Panc1 (cell line): ENCODE measurements at regions not wholly inside any gene's neighbourhood (a gene's known extent, or its start where the extent isn't known, plus 50 kb on each side); places are given as distances from the start of the nearest gene placed in this dataset.

Source experiments
- ATAC-seq: fragments of 200-7000 bp; cut with Tn5 transposase; 2 replicates; pipeline ENCODE4 v1.9.1; 2020; ENCODE audit warnings: mild to moderate bottlenecking, moderate library complexity
- BruUV-seq: library from RNA; stranded (reverse); fragments of 400-500 nt; replicated peaks from 2 replicates; lab custom pipeline; 2021; lab: Mats Ljungman, UMichigan
- CTCF ChIA-PET: fragments of 300-600 bp; sonication (Branson Sonifier 250); formaldehyde crosslinking; loops from one replicate; lab custom pipeline; 2022; ENCODE audit warnings: antibody characterized with exemption; lab: Charles Lee
- POLR2A ChIA-PET: fragments of 300-600 bp; sonication (Branson Sonifier 250); formaldehyde crosslinking; loops from one replicate; lab custom pipeline; 2022; ENCODE audit warnings: antibody characterized with exemption; lab: Charles Lee
- DNase-seq: peaks from one replicate; pipeline ENCODE4 v3.0.0-alpha.2; 2010; ENCODE audit warnings: low read depth, low spot score
- H3K27ac ChIP-seq: 2 replicates; pipeline ENCODE4 v1.5.1; 2011; ENCODE audit warnings: mild to moderate bottlenecking, low read length, inconsistent platforms
- H3K27me3 ChIP-seq: fragments of 200-500 bp; sonication (Bioruptor generic); 2 replicates; pipeline ENCODE4 v1.6.0; 2014; ENCODE audit warnings: low read length, inconsistent platforms; ENCODE audit not compliant: control insufficient read depth, insufficient read depth
- H3K36me3 ChIP-seq: fragments of 200-500 bp; sonication (Bioruptor generic); 2 replicates; pipeline ENCODE4 v1.5.1; 2014; ENCODE audit warnings: inconsistent platforms, mild to moderate bottlenecking, low read length, moderate library complexity; ENCODE audit not compliant: control insufficient read depth, insufficient read depth
- H3K4me1 ChIP-seq: 2 replicates; pipeline ENCODE4 v1.5.1; 2011; ENCODE audit warnings: inconsistent platforms, mild to moderate bottlenecking, low read length, moderate library complexity; ENCODE audit not compliant: control insufficient read depth, insufficient read depth
- H3K4me3 ChIP-seq, 2 experiments: 2 replicates each; pipeline ENCODE4 v1.5.1; 2011 to 2012; ENCODE audit warnings: low read depth in 2 of 2, low read length in 2 of 2, mild to moderate bottlenecking in 2 of 2, inconsistent platforms in 1 of 2, moderate library complexity in 1 of 2
- H3K9me3 ChIP-seq: fragments of 200-500 bp; sonication (Bioruptor generic); 2 replicates; pipeline ENCODE4 v1.5.1; 2014; ENCODE audit warnings: low read depth, mild to moderate bottlenecking, inconsistent platforms, low read length, moderate library complexity; ENCODE audit not compliant: control insufficient read depth, insufficient read depth
- POLR2AphosphoS5 ChIP-seq: IDR thresholded peaks from 2 replicates; pipeline ENCODE4 v1.6.1; 2012; ENCODE audit warnings: mild to moderate bottlenecking, low read depth, low read length, moderate library complexity
- SIN3A ChIP-seq: IDR thresholded peaks from 2 replicates; pipeline ENCODE4 v1.6.1; 2012; ENCODE audit warnings: low read depth, mild to moderate bottlenecking, low read length, moderate library complexity, borderline replicate concordance; ENCODE audit not compliant: insufficient read depth
- TCF7L2 ChIP-seq: IDR thresholded peaks from 2 replicates; pipeline ENCODE4 v1.6.1; 2011; ENCODE audit warnings: mild to moderate bottlenecking, low read depth, low read length, inconsistent platforms
- in situ Hi-C: cut with HindIII; loops from 2 replicates; pipeline ENCODE4 v1.10.0; 2016; ENCODE audit warnings: low sequenced_read_pairs, low pct_unique_long_range_greater_than_20kb
- intact Hi-C: fragments of 100-400 bp; cut with micrococcal nuclease; formaldehyde crosslinking; loops from one replicate; pipeline ENCODE4 v1.10.0; 2022; ENCODE audit not compliant: unreplicated experiment
- TF ChIP-seq, protein P1 (sequence below): fragments of 450-650 bp; IDR thresholded peaks from 2 replicates; pipeline ENCODE4 v1.5.1; 2017; ENCODE audit warnings: mild to moderate bottlenecking
- TF ChIP-seq, protein P2 (sequence below), 2 experiments: IDR thresholded peaks; 2 replicates each; pipeline ENCODE4 v1.6.1; 2011 to 2012; ENCODE audit warnings: low read depth in 2 of 2, control low read depth in 1 of 2, low read length in 1 of 2, mild to moderate bottlenecking in 1 of 2, moderate library complexity in 1 of 2; ENCODE audit not compliant: insufficient read depth in 1 of 2

DNA sequence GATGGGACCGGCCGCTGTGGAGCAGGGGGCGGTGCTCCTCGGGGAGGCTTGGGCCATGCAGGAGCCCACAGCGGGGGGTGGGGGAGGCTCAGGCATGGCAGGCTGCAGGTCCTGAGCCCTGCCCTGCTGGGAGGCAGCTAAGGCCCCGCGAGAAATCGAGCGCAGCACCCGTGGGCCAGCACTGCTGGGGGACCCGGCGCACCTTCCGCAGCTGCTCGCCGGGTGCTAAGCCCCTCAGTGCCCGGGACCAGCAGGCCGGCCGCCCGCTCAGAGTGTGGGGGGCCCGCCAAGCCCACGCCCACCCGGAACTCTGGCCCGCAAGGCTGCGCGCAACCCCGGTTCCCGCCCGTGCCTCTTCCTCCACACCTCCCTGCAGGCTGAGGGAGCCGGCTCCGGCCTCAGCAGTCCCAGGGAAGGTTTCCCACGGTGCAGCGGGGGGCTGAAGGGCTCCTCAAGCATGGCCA is 131.5 kb downstream of the SNX18 start:
- ChIA-PET CTCF (no interaction called here), POLR2A (no interaction called here)
- no peaks in the 10 kb centered on the region; the same call in 1 of the 2 replicates for H3K4me1 ChIP-seq
- H3K27ac ChIP-seq = no peak overlapping the region
- ATAC-seq (no peak), DNase-seq (no peak)
- TF ChIP-seq TCF7L2 = no peak
- no peak for TF ChIP-seq SIN3A
- TF ChIP-seq POLR2AphosphoS5 = no peak
- TF ChIP-seq, protein P1, sequence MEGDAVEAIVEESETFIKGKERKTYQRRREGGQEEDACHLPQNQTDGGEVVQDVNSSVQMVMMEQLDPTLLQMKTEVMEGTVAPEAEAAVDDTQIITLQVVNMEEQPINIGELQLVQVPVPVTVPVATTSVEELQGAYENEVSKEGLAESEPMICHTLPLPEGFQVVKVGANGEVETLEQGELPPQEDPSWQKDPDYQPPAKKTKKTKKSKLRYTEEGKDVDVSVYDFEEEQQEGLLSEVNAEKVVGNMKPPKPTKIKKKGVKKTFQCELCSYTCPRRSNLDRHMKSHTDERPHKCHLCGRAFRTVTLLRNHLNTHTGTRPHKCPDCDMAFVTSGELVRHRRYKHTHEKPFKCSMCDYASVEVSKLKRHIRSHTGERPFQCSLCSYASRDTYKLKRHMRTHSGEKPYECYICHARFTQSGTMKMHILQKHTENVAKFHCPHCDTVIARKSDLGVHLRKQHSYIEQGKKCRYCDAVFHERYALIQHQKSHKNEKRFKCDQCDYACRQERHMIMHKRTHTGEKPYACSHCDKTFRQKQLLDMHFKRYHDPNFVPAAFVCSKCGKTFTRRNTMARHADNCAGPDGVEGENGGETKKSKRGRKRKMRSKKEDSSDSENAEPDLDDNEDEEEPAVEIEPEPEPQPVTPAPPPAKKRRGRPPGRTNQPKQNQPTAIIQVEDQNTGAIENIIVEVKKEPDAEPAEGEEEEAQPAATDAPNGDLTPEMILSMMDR = no peak
- TF ChIP-seq, protein P2, sequence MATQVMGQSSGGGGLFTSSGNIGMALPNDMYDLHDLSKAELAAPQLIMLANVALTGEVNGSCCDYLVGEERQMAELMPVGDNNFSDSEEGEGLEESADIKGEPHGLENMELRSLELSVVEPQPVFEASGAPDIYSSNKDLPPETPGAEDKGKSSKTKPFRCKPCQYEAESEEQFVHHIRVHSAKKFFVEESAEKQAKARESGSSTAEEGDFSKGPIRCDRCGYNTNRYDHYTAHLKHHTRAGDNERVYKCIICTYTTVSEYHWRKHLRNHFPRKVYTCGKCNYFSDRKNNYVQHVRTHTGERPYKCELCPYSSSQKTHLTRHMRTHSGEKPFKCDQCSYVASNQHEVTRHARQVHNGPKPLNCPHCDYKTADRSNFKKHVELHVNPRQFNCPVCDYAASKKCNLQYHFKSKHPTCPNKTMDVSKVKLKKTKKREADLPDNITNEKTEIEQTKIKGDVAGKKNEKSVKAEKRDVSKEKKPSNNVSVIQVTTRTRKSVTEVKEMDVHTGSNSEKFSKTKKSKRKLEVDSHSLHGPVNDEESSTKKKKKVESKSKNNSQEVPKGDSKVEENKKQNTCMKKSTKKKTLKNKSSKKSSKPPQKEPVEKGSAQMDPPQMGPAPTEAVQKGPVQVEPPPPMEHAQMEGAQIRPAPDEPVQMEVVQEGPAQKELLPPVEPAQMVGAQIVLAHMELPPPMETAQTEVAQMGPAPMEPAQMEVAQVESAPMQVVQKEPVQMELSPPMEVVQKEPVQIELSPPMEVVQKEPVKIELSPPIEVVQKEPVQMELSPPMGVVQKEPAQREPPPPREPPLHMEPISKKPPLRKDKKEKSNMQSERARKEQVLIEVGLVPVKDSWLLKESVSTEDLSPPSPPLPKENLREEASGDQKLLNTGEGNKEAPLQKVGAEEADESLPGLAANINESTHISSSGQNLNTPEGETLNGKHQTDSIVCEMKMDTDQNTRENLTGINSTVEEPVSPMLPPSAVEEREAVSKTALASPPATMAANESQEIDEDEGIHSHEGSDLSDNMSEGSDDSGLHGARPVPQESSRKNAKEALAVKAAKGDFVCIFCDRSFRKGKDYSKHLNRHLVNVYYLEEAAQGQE (IDR thresholded peaks at IDR 0.05; ENCODE audit: insufficient read depth in 1 of 2, low read depth in 2 of 2, low read length in 1 of 2) = no peak
- BruUV-seq = no TSS peak
- H3K36me3 ChIP-seq = no peaks in the 10 kb centered on the region
- H3K9me3 ChIP-seq = no peaks in the 10 kb centered on the region
- intact Hi-C loops = no loop called here
- no peaks in the 10 kb centered on the region for H3K27me3 ChIP-seq
- in situ Hi-C loops = no loop called here
- no peak overlapping the region for H3K4me3 ChIP-seq

DNA sequence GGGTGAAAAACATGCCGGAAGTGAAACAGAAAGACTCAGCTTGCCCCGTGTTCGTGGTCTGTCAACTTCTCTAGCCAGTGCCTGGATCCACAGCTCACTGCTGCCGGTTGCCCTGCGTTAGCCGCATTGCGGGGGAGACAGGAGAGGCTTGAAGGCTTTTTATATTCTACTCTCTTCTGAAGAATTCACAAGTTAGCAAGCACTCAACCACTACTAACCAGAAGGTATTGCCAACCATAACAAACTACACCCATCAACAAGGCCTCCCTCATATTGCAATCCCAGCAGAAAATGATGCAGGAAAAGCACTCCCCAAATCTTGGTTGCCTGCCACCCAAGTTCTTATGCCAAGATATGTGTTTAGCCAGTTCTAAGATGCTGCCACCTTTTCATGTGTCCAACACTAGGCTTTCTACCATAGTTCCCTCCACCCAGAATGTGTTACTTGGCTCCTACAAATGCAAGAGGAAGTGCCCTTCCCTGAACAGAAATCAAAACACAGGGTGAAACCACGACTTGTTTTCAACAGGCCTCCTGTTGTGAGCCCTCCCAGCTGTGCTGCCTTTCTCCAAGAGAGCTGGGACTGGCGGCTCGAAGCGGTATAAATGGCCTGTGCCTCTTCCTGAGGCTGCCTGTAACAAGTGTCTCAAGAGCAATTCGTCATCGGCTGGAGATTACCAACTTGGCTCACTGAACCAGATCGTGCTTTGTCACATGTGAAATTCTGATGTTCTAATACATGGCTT is 129.0 kb downstream of the SNX18 start:
- no peak for ATAC-seq
- CTCF ChIA-PET = no interaction called here

More for the DNA sequence above, 129.0 kb downstream of the SNX18 start:
- in situ Hi-C loops = no loop called here
- Histone ChIP-seq H3K27me3 (no peaks in the 10 kb centered on the region), H3K36me3 (no peaks in the 10 kb centered on the region), H3K4me3 (no peak overlapping the region), H3K9me3 (no peaks in the 10 kb centered on the region), H3K4me1 (no peaks in the 10 kb centered on the region), H3K27ac (no peak overlapping the region)
- intact Hi-C loops = no loop called here
- POLR2A ChIA-PET = no interaction called here
- TF ChIP-seq, protein P2 (IDR thresholded peaks at IDR 0.05; ENCODE audit: insufficient read depth in 1 of 2, low read depth in 2 of 2, low read length in 1 of 2) = no peak
- TF ChIP-seq SIN3A (no peak), POLR2AphosphoS5 (no peak), TCF7L2 (no peak)
- TF ChIP-seq, protein P1 = no peak
- DNase-seq = no peak
- BruUV-seq = no TSS peak
